Bronchial epithelial cell (primary cell): ENCODE measurements at regions not wholly inside any gene's neighbourhood (a gene's known extent, or its start where the extent isn't known, plus 50 kb on each side); places are given as distances from the start of the nearest gene placed in this dataset.

Source experiments
- DNase-seq: peaks from one replicate; pipeline ENCODE4 v3.0.0-alpha.2; 2010; ENCODE audit warnings: low read depth
- FAIRE-seq: peaks from 2 replicates; lab custom pipeline; 2011; peaks lifted over from hg19 to GRCh38; lab: Jason Lieb, UNC
- H3K27me3 ChIP-seq: 2 replicates; pipeline ENCODE4 v1.5.1; 2011; ENCODE audit warnings: low read length; ENCODE audit not compliant: control insufficient read depth, insufficient read depth
- H3K36me3 ChIP-seq: 2 replicates; pipeline ENCODE4 v1.5.1; 2011; ENCODE audit warnings: low read length; ENCODE audit not compliant: control insufficient read depth, insufficient read depth
- H3K4me3 ChIP-seq: 2 replicates; pipeline ENCODE4 v1.5.1; 2011; ENCODE audit warnings: mild to moderate bottlenecking, low read depth, low read length, control low read depth
- TF ChIP-seq, protein P1 (sequence below): IDR thresholded peaks from 2 replicates; pipeline ENCODE4 v1.5.1; 2011; ENCODE audit warnings: mild to moderate bottlenecking, moderate library complexity, low read length, control low read depth, inconsistent platforms; ENCODE audit not compliant: insufficient read depth, severe bottlenecking

DNA sequence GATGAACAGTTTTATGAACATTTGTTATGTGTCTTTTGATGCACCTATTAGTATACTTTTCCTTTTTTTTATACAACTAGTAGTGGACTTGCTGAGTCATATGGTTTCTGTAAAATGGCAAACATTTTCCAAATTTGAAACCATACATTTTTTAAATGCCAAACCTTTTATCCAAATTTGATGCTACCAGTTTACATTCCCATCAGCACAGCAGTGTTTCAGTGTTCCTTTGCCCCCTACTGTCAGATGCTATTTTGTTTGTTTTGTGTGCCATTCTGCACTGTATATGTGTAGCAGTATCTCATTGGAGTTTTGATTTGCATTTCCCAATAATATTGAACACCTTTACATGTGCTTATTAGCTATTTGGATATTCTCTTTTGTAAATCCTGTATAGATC lies 219.4 kb downstream of the TANC2 start:
- FAIRE-seq (no peak), DNase-seq (no peak)
- peaks cover 1% of the 10 kb centered on the region for H3K36me3 ChIP-seq
- TF ChIP-seq, protein P1, sequence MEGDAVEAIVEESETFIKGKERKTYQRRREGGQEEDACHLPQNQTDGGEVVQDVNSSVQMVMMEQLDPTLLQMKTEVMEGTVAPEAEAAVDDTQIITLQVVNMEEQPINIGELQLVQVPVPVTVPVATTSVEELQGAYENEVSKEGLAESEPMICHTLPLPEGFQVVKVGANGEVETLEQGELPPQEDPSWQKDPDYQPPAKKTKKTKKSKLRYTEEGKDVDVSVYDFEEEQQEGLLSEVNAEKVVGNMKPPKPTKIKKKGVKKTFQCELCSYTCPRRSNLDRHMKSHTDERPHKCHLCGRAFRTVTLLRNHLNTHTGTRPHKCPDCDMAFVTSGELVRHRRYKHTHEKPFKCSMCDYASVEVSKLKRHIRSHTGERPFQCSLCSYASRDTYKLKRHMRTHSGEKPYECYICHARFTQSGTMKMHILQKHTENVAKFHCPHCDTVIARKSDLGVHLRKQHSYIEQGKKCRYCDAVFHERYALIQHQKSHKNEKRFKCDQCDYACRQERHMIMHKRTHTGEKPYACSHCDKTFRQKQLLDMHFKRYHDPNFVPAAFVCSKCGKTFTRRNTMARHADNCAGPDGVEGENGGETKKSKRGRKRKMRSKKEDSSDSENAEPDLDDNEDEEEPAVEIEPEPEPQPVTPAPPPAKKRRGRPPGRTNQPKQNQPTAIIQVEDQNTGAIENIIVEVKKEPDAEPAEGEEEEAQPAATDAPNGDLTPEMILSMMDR, result no peak
- H3K27me3 ChIP-seq, result no peaks in the 10 kb centered on the region
- no peak overlapping the region for H3K4me3 ChIP-seq

DNA sequence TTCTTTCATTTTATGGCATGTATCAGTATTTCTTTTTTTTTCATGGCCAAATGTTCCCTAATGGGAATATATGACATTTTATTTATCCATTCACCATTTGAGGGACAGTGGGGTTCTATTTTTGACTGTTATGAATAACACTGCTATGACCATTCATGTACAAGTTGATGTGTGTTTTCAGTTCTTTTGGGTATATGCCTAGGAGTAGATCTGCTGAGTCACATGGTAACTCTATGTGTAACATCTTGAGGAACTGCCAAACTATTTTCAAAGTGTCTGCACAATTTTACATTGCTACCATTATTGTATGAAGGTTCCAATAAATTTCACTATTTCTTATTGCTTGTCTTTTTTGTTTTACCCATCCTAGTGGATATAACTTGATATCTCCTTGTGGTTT lies 223.0 kb downstream of the TANC2 start:
- TF ChIP-seq, protein P1, result no peak
- DNase-seq, result peak; percentile 73
- Histone ChIP-seq H3K27me3 (no peaks in the 10 kb centered on the region), H3K36me3 (peaks cover 4% of the 10 kb centered on the region), H3K4me3 (no peak overlapping the region)
- no peak for FAIRE-seq

- FAIRE-seq, result no peak
- Histone ChIP-seq H3K27me3 (no peaks in the 10 kb centered on the region), H3K36me3 (peaks cover 6% of the 10 kb centered on the region), H3K4me3 (no peak overlapping the region)
- TF ChIP-seq, protein P1, result no peak
- peak; percentile 44 for DNase-seq
These were observed 223.9 kb downstream of the TANC2 start for GRCh38 chr17:63189930-63190329.

GRCh38 chr17:63190821-63191370 lies 224.9 kb downstream of the TANC2 start:
- no peak for DNase-seq
- no peak for FAIRE-seq
- Histone ChIP-seq H3K4me3 (no peak overlapping the region), H3K36me3 (peaks cover 7% of the 10 kb centered on the region), H3K27me3 (no peaks in the 10 kb centered on the region)
- TF ChIP-seq, protein P1, result no peak

GRCh38 chr17:63191610-63192009 lies 225.6 kb downstream of the TANC2 start:
- Histone ChIP-seq H3K36me3 (peaks cover 7% of the 10 kb centered on the region), H3K4me3 (no peak overlapping the region), H3K27me3 (no peaks in the 10 kb centered on the region)
- DNase-seq (no peak), FAIRE-seq (no peak)
- TF ChIP-seq, protein P1, result no peak

- H3K4me3 ChIP-seq, result no peak overlapping the region
- TF ChIP-seq, protein P1, result no peak
- DNase-seq, result peak; percentile 25
- peaks cover 7% of the 10 kb centered on the region for H3K36me3 ChIP-seq
- no peak for FAIRE-seq
- H3K27me3 ChIP-seq, result no peaks in the 10 kb centered on the region
These were observed 227.8 kb downstream of the TANC2 start for GRCh38 chr17:63193827-63194226.
